HL-60/S4 (cell line): ENCODE measurements at regions not wholly inside any gene's neighbourhood (a gene's known extent, or its start where the extent isn't known, plus 50 kb on each side); places are given as distances from the start of the nearest gene placed in this dataset.
"Not testable (repeated sequence)": the region's sequence is repeated elsewhere in the genome, so short reads cannot be mapped to it uniquely, and the experiment has no call there.

ENCODE experiments used
- in situ Hi-C: fragments of 300-500 bp; cut with MboI; formaldehyde crosslinking; loops from 2 replicates; pipeline ENCODE4 v1.14.3; 2022; ENCODE audit warnings: low sequenced_read_pairs

DNA sequence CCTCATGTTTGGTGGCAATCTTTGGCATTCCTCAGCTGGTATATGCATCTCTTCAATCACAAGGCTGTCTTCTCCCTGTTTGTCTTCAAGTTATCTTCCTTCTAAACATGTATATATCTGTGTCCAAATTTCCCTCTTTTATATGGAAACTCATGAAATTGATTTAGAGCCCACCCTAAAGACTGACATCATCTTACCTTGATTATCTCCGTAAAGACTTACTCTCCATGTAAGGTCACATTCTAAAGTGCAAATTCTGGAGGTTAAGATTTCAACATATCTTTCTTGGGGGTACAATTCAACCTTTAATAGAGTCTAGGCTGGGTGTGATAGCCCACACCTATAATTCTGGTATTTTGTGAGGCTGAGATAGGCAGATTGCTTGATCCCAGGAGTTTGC, 215.8 kb upstream of the LRRC4C start:
- in situ Hi-C loops: no loop called here

- in situ Hi-C loops: no loop called here
These were observed 253.6 kb upstream of the LRRC4C start for GRCh38 chr11:41713030-41713429.

DNA sequence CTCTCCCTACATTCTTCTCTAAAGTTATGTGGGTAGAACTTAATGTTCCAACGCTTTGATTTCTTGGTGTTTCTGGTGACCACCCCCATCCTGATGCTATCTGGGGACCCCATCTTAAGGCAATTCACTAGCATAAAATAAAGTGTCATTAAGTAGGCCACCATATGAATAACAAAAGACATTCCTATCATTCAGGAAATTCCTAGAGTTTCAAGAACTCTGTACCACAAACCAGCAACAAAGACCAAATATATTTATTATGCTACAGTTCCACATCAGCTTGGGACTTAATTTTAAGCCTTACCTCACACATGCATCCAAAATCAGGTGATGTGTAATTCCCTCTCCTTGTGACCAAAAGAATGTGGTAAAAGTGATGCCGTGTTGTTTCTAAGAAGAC, 254.6 kb upstream of the LRRC4C start:
- in situ Hi-C loops: no loop called here

GRCh38 chr11:41716862-41717261, 257.4 kb upstream of the LRRC4C start:
- in situ Hi-C loops: no loop called here

DNA sequence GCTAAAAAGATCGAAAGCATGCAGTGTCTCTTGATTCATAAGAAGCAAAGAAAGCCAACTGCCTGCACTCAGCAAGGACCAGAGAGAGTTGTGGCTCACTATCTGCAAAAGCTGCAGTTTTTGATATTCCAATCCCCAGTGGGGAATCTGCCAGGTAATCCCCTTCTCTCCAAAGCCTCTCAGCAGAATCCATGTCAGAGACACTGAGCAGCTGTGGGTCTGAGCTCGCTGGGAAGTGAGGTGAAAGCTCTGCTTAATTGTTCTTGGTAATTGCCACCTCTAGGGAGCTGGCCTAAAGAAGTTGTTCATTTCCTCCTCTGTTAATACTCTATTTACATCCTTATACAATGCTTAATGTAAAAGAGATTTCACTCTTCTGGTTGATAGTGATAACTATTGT, 261.3 kb upstream of the LRRC4C start:
- in situ Hi-C loops: no loop called here

DNA sequence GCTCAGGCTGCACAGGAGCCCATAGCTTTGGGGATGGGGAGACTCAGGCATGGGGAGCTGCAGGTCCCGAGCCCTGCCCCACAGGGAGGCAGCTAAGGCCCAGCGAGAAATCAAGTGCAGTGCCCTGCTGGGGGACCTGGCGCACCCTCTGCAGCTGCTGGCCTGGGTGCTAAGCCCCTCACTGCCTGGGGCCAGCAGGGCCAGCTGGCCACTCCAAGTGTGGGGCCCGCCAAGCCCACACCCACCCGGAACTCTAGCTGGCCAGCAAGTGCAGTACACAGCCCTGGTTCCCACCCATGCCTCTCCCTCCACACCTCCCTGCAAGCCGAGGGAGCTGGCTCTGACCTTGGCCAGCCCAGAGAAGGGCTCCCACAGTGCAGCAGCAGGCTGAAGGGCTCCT, 268.7 kb upstream of the LRRC4C start:
- in situ Hi-C loops: not testable (repeated sequence)

GRCh38 chr11:41775296-41775695, 315.8 kb upstream of the LRRC4C start:
- in situ Hi-C loops: no loop called here

DNA sequence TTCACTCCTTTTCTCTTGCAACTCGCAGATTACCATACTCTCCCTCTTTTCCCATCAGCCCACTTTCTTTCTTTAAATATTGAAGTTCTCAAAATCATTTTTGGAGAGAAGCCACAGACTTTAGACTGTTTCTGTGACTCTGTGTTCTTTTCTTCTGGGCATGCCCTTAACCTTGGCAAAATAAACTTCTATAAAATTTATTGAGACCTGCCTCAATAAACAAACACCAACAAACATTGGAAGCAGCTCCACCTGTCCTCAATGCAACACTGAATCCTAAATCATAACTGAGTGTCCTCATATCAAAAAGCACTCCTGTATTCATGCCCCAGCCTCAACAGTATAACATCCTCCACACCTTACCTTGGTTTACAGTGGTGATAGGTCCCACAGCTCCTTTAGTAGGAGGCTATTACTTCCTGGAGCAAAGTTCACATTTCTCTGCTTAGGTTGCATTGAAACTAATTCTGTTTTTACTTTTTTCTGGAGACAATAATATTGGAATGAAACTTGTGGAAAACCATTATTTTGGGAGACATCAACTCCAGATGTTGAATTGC, 320.0 kb upstream of the LRRC4C start:
- in situ Hi-C loops: no loop called here

DNA sequence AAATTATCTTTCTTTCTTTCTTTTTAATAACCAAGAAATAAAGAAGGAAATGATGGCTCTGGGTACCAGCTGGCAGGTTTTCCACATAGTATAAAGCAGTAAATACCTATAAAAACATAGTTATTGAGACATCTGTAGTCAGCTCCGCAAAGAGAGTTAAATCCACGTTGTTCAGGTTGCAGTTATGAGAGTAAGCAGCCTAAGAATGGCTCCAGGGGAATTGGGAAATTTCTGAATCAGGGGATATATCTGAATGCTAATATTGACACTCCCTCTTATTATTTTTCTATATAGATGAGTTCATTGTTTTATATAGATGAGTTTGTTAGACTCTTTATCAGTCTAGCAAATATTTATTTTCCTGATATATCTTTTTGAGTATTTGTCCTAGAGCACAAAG, 322.0 kb upstream of the LRRC4C start:
- in situ Hi-C loops: no loop called here

- in situ Hi-C loops: no loop called here
These were observed 325.3 kb upstream of the LRRC4C start for GRCh38 chr11:41784513-41785335.

- in situ Hi-C loops: no loop called here
These were observed 326.6 kb upstream of the LRRC4C start for GRCh38 chr11:41786087-41786486.

DNA sequence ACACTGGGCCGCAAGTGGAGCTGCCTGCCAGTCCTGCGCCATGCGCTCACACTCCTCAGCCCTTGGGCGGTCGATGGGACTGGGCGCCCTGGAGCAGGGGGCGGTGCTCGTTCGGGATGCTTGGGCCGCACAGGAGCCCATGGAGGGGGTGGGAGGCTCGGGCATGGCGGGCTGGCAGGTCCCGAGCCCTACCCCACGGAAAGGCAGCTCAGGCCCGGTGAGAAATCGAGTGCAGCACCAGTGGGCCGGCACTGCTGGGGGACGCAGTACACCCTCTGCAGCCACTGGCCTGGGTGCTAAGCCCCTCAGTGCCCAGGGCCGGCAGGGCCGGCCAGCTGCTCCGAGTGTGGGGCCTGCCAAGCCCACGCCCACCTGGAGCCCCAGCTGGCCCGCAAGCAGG, 328.7 kb upstream of the LRRC4C start:
- in situ Hi-C loops: no loop called here

- in situ Hi-C loops: no loop called here
These were observed 329.9 kb upstream of the LRRC4C start for GRCh38 chr11:41789376-41789775.

DNA sequence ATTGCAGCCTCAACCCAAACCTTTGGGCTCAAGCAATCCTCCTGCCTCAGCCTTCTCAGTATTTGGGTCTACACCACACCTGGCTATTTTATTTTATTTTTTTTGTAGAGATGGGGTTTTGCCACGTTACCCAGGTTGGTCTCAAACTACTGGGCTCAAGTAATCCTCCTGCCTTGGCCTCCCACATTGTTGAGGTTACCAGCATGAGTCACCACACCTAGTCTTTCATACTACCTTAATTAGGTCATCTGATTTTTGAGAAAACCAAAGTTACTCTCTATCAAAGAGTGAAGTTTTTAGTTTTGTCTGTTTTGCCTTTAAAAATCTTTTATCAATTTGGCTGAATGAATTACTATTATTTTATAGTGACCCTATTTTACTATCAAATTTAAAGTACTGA, 335.6 kb upstream of the LRRC4C start:
- in situ Hi-C loops: no loop called here

GRCh38 chr11:41799754-41800153, 340.3 kb upstream of the LRRC4C start:
- in situ Hi-C loops: no loop called here

GRCh38 chr11:41803895-41804294, 344.4 kb upstream of the LRRC4C start:
- in situ Hi-C loops: no loop called here

DNA sequence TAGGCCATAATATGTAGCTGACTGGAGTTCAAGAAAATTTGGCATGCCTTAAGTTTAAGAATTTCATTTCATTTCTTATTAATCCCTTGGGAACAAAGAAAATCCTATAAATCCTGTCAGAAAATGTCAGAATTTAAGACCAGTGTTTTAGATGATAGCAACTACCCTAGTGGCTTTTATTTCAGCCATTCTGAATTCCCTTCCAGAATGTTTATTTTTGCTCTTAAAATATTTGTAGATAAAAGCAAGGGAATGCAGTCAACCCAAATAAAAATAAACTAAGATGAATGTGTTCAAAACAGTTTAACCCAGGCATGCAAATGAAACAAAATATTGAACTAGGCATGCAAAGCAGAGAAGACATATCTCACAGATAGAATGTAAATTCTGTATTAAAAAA, 356.9 kb upstream of the LRRC4C start:
- in situ Hi-C loops: no loop called here

- in situ Hi-C loops: not testable (repeated sequence)
These were observed 364.8 kb upstream of the LRRC4C start for GRCh38 chr11:41824287-41824686.

DNA sequence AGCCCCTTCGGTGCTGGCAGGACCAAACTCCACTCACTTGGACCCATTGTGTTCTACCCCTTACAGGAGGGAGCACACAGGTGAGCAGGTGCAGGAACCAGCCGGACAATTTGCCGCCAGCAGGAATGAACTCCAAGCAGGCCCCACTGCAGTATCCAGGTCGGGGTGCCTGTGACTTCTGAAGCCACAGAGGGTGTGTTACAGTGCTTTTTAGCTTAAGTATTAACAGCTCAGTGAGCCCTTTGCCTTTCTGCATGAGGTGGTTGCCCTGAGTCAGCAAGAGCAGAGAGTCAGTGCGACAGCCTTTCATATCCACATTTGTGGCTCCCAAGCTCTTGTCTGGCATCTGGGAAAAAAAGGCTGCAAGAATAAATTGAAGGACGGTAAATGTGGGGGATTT, 366.6 kb upstream of the LRRC4C start:
- in situ Hi-C loops: no loop called here

- in situ Hi-C loops: no loop called here
These were observed 377.0 kb upstream of the LRRC4C start for GRCh38 chr11:41836431-41836830.

DNA sequence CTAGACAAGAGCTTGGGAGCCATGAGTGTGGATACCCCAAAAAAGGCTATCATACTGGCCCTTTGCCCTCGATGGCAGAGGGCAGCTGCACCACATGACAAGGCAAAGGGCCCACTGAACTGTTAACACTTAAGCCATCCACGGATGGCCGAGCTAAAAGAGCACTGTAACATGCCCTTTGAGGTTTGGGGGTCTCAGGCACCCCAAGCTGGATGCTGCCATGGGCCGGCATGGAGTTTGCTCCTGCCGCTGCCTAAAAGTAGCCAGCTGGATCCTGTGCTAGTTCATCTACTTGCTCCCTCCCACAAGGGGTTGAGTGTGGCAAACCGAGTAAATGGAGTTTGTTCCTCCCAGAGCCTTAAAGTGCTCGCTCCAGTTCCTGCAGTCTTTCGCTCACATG, 383.2 kb upstream of the LRRC4C start:
- in situ Hi-C loops: no loop called here

DNA sequence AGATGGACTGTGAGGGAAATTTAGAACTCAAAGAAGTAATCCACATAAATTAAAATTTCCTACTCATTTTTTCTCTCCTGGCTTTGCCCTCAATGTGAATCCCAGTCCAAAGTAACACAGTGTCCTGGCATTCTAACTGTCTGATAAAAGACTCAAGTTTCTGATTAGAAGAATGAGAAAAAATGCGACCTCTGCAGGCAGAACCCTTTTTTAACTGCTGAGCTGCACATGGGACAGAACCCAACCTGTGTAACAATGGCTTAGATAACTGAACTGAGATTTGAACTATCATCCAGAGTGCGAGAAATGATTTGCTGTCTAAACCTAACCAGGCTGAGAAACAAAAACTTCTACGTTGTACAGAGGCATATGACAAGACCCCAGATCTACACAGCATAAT, 385.6 kb upstream of the LRRC4C start:
- in situ Hi-C loops: no loop called here

- in situ Hi-C loops: no loop called here
These were observed 388.9 kb upstream of the LRRC4C start for GRCh38 chr11:41848349-41848748.
